T-helper 1 cell treated with Interleukin-12 subunit alpha and Interleukin-12 subunit beta and Interleukin-4 antibody, amounts not matched to agents 30 μg/mL and 1 μg/mL, for 36 hours (primary cell): ENCODE measurements at regions not wholly inside any gene's neighbourhood (a gene's known extent, or its start where the extent isn't known, plus 50 kb on each side); places are given as distances from the start of the nearest gene placed in this dataset.

ENCODE experiments used
- H3K27ac Mint-ChIP-seq: one replicate; pipeline ENCODE4 v1.8.0; 2021; ENCODE audit warnings: mild to moderate bottlenecking, mixed read lengths
- H3K27me3 Mint-ChIP-seq: one replicate; pipeline ENCODE4 v1.8.0; 2021; ENCODE audit warnings: low read depth, mixed read lengths
- H3K36me3 Mint-ChIP-seq: one replicate; pipeline ENCODE4 v1.8.0; 2021; ENCODE audit warnings: low read depth, mixed read lengths
- H3K4me1 Mint-ChIP-seq: one replicate; pipeline ENCODE4 v1.8.0; 2021; ENCODE audit warnings: low read depth, mixed read lengths
- H3K4me3 Mint-ChIP-seq: one replicate; pipeline ENCODE4 v1.8.0; 2021; ENCODE audit warnings: mild to moderate bottlenecking, moderate library complexity, mixed read lengths
- H3K9me3 Mint-ChIP-seq: one replicate; pipeline ENCODE4 v1.8.0; 2021; ENCODE audit warnings: mixed read lengths

DNA sequence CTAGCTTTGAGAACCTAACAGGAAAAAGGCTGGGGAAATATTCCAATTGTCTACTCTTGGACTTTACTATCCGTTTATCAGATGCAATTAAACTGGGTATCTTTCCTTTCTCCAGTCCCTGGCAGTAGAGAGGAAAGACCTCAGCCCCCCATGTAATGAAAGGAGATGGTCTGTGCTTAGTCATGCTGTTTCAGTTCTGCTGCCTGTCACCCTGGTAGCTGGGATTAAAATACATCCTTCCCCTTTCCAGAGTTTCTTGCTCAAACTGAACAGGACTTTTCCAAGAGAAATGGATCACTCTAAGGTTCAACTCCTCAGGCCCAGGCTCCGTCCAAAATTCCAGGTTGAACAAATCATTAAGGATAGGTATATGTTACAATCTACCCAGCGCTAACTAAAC is 202.9 kb downstream of the PTEN start:
- no peak overlapping the region for H3K4me3 Mint-ChIP-seq
- no peak overlapping the region for H3K27ac Mint-ChIP-seq
- H3K36me3 Mint-ChIP-seq = peaks cover 6% of the 10 kb centered on the region
- peaks cover 39% of the 10 kb centered on the region for H3K4me1 Mint-ChIP-seq
- peaks cover 10% of the 10 kb centered on the region for H3K27me3 Mint-ChIP-seq
- H3K9me3 Mint-ChIP-seq = peaks cover 6% of the 10 kb centered on the region

DNA sequence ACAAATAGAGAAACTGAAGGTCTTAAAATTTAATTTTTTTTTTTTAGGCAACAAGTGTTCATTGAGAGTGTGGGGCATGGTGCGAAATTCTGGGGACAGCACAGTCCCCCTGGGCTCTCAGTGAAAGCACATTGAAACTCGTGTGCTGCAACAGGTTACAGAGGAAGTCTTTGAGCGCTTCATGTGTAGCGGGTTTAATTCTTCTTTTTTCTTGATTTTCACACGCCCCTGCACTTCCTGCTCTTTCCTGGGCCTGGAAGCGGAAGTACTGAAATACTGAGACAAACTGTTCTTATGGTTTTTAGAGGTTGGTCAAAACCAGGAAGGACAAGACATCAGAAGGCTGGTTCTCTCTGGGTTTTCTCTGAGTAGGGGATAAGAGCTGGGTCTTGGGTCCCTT is 203.5 kb downstream of the PTEN start:
- peaks cover 6% of the 10 kb centered on the region for H3K36me3 Mint-ChIP-seq
- no peak overlapping the region for H3K4me3 Mint-ChIP-seq
- peaks cover 6% of the 10 kb centered on the region for H3K9me3 Mint-ChIP-seq
- peaks cover 11% of the 10 kb centered on the region for H3K27me3 Mint-ChIP-seq
- no peak overlapping the region for H3K27ac Mint-ChIP-seq
- H3K4me1 Mint-ChIP-seq = peaks cover 39% of the 10 kb centered on the region

- Mint-ChIP-seq H3K9me3 (peaks cover 6% of the 10 kb centered on the region), H3K27me3 (peaks cover 15% of the 10 kb centered on the region), H3K36me3 (peaks cover 6% of the 10 kb centered on the region), H3K4me3 (no peak overlapping the region), H3K27ac (no peak overlapping the region), H3K4me1 (peaks cover 39% of the 10 kb centered on the region)
Observed at GRCh38 chr10:88067737-88068136, 204.3 kb downstream of the PTEN start.

DNA sequence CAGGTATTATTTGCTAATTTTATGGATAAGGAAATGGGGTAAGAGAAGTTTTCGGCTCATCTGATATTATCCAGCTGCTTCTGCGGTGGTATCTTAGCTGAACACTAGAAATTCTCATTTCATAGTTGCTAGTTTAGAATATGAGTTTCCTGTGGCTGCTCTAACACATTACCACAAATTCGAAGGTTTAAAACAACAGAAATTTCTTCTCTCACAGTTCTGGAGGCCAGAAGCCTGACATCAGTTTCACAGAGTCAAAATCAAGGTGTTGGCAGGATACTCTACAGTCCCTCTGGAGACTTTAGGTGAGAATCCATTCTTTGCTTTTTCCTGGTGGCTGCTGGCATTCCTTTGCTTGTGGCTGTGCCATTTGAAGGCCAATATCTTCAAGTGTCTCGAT is 205.9 kb downstream of the PTEN start:
- Mint-ChIP-seq H3K4me1 (peaks cover 31% of the 10 kb centered on the region), H3K4me3 (no peak overlapping the region), H3K27me3 (peaks cover 21% of the 10 kb centered on the region), H3K27ac (no peak overlapping the region), H3K9me3 (peaks cover 6% of the 10 kb centered on the region), H3K36me3 (peaks cover 6% of the 10 kb centered on the region)

- Mint-ChIP-seq H3K4me1 (peaks cover 23% of the 10 kb centered on the region), H3K36me3 (peaks cover 6% of the 10 kb centered on the region), H3K9me3 (peaks cover 6% of the 10 kb centered on the region), H3K4me3 (no peak overlapping the region), H3K27me3 (peaks cover 28% of the 10 kb centered on the region), H3K27ac (no peak overlapping the region)
Observed at GRCh38 chr10:88070080-88070880, 206.9 kb downstream of the PTEN start.

GRCh38 chr10:88071879-88072278 is 208.5 kb downstream of the PTEN start:
- H3K36me3 Mint-ChIP-seq = peaks cover 6% of the 10 kb centered on the region
- H3K4me3 Mint-ChIP-seq = no peak overlapping the region
- H3K9me3 Mint-ChIP-seq = peaks cover 6% of the 10 kb centered on the region
- no peak overlapping the region for H3K27ac Mint-ChIP-seq
- H3K27me3 Mint-ChIP-seq = peaks cover 38% of the 10 kb centered on the region
- peaks cover 16% of the 10 kb centered on the region for H3K4me1 Mint-ChIP-seq

DNA sequence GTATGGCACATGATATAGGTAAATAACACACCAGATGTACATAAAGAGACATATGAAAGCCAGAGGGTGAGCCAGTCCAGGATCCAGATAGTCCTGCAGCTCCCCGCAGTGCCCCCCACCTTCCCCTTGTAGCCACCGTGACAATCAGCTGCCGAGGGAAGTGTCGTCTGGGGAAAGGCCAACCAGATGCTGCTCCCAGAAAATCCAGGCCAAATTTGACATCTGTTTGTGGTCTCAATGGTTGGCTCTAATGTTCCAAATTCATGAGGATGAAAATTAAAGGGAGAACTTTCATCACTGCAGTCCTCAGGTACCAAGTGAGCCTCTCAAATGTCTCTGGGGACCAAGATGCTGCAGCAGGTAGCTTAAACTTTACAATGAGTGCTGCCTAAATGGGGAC is 210.3 kb downstream of the PTEN start:
- no peaks in the 10 kb centered on the region for H3K36me3 Mint-ChIP-seq
- H3K9me3 Mint-ChIP-seq = no peaks in the 10 kb centered on the region
- H3K4me1 Mint-ChIP-seq = peaks cover 6% of the 10 kb centered on the region
- H3K27me3 Mint-ChIP-seq = peaks cover 51% of the 10 kb centered on the region
- H3K27ac Mint-ChIP-seq = no peak overlapping the region
- H3K4me3 Mint-ChIP-seq = no peak overlapping the region

- Mint-ChIP-seq H3K4me3 (no peak overlapping the region), H3K36me3 (no peaks in the 10 kb centered on the region), H3K4me1 (peaks cover 6% of the 10 kb centered on the region), H3K27ac (no peak overlapping the region), H3K9me3 (no peaks in the 10 kb centered on the region), H3K27me3 (peaks cover 62% of the 10 kb centered on the region)
Observed at GRCh38 chr10:88074971-88075370, 211.5 kb downstream of the PTEN start.

DNA sequence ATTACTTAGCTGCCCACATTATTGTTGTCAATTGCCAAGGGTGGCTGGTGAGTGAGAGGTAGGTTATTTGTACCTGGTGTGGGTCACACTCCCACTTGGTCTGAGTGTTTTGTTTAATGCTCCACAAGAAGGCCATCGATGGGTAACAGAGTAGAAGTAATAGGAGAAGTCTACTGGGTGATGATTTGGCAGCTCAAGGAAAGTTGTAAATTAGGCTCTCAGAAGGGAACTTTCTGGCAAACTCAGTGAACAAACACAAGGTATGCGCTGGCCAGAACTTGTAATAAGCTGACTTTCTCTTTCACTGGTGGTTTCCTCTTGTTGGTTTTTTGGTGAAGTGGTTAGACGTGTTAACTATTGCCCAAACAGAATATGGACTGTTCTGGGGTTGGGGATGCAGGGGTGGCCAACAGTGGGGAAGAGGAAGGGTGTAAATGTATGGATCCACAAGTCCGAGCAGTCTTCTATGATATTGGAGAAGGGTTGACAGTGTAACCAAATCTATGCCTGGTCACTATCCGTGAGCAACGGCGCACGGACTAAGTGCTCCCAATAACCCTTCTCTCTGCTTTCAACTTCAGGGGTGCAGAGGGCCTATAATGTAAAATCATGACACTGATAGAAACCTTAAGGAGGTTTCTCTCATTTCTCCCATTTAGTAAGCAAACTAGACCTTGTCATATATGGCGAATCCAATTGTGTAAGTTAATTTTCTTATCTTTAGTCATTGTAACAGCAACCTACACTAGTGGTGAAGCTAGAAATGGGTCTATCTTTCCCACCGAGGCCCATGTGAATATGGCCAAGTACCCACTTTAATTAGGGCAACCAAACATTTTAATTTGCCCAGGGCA is 212.8 kb downstream of the PTEN start:
- Mint-ChIP-seq H3K36me3 (no peaks in the 10 kb centered on the region), H3K27me3 (peaks cover 65% of the 10 kb centered on the region), H3K4me3 (no peak overlapping the region), H3K27ac (no peak overlapping the region), H3K9me3 (no peaks in the 10 kb centered on the region), H3K4me1 (peaks cover 6% of the 10 kb centered on the region)

DNA sequence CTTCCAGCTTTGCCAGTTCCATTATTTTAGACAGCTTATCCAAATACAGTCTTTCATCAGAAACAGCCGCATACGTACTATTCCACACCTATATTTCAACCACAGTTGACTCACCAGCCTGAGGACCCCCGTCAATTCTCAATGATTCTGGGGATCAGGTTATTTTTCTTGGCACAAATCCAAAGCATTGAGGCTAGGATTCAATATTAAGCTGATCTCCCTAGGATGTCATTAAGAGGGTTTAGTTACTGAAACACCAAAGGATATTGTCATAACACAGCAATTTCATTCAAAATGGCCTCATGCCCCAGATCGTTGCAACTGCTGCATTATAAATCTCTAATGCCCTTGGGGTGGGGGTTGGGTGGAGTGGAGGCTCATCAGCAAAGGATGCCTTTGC is 214.6 kb downstream of the PTEN start:
- Mint-ChIP-seq H3K4me3 (no peak overlapping the region), H3K9me3 (no peaks in the 10 kb centered on the region), H3K36me3 (no peaks in the 10 kb centered on the region), H3K27ac (no peak overlapping the region), H3K27me3 (peaks cover 68% of the 10 kb centered on the region), H3K4me1 (peaks cover 6% of the 10 kb centered on the region)

DNA sequence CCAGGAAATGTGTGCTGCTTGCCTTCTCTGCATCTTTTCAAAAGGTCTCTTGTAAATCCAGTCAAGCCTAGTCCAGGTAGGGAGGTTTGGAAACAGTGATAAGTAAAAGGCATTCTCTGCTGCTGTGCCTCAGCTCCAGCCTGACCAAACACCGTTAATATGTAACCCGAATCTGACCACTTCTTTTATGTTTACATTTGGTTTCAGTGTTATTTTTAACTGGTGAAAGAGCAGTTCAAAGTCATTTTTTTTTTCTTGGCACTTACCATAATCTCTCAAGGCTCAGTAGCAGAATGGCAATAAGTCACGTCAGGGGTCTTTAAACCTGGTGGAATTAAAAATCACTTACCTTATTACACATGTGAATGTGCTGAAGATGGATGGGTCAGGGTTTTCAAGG is 216.8 kb downstream of the PTEN start:
- H3K4me3 Mint-ChIP-seq = no peak overlapping the region
- peaks cover 6% of the 10 kb centered on the region for H3K4me1 Mint-ChIP-seq
- no peaks in the 10 kb centered on the region for H3K36me3 Mint-ChIP-seq
- H3K27ac Mint-ChIP-seq = no peak overlapping the region
- H3K27me3 Mint-ChIP-seq = peaks cover 62% of the 10 kb centered on the region
- H3K9me3 Mint-ChIP-seq = no peaks in the 10 kb centered on the region

GRCh38 chr10:88081457-88082054 is 218.1 kb downstream of the PTEN start:
- Mint-ChIP-seq H3K4me3 (no peak overlapping the region), H3K9me3 (no peaks in the 10 kb centered on the region), H3K36me3 (no peaks in the 10 kb centered on the region), H3K4me1 (no peaks in the 10 kb centered on the region), H3K27ac (no peak overlapping the region), H3K27me3 (peaks cover 58% of the 10 kb centered on the region)

DNA sequence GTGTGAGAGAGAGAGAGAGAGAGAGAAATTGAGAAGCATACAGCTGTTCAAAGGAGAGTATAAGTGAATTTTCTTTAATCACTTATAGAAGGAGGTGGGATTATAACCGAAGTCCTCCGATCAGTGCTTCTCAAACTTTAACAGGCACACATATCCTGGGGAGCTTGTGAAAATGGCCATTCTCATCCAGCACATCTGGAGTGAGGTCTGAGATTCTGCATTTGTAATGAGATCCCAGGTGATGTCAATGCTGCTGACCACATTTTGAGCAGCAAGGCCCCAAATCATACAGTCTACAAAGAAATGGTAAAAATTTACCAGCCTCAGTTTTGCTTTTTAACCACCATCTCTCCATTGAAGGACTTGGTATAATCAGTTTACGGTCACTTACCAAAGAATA is 219.0 kb downstream of the PTEN start:
- H3K4me1 Mint-ChIP-seq = no peaks in the 10 kb centered on the region
- no peaks in the 10 kb centered on the region for H3K36me3 Mint-ChIP-seq
- H3K27me3 Mint-ChIP-seq = peaks cover 59% of the 10 kb centered on the region
- no peaks in the 10 kb centered on the region for H3K9me3 Mint-ChIP-seq
- H3K4me3 Mint-ChIP-seq = no peak overlapping the region
- no peak overlapping the region for H3K27ac Mint-ChIP-seq

- Mint-ChIP-seq H3K27me3 (peaks cover 55% of the 10 kb centered on the region), H3K9me3 (no peaks in the 10 kb centered on the region), H3K4me1 (no peaks in the 10 kb centered on the region), H3K27ac (no peak overlapping the region), H3K36me3 (no peaks in the 10 kb centered on the region), H3K4me3 (no peak overlapping the region)
Observed at GRCh38 chr10:88082806-88083596, 219.6 kb downstream of the PTEN start.
